GM12891 (cell line): ENCODE measurements at regions not wholly inside any gene's neighbourhood (a gene's known extent, or its start where the extent isn't known, plus 50 kb on each side); places are given as distances from the start of the nearest gene placed in this dataset.

Experiments used
- DNase-seq: peaks from one replicate; pipeline ENCODE4 v3.0.0; 2011; ENCODE audit warnings: low spot score; ENCODE audit not compliant: insufficient read length
- FAIRE-seq: peaks from 2 replicates; lab custom pipeline; 2011; peaks lifted over from hg19 to GRCh38; lab: Jason Lieb, UNC
- PAX5 ChIP-seq: IDR thresholded peaks from 2 replicates; pipeline ENCODE4 v1.6.1; 2011; ENCODE audit warnings: low read length, moderate library complexity, mild to moderate bottlenecking; ENCODE audit not compliant: insufficient read depth, severe bottlenecking
- POLR2A ChIP-seq: IDR thresholded peaks from 2 replicates; pipeline ENCODE4 v1.6.1; 2011; ENCODE audit warnings: low read depth, low read length, control low read depth
- POLR2AphosphoS5 ChIP-seq: IDR thresholded peaks from 2 replicates; pipeline ENCODE4 v1.6.1; 2011; ENCODE audit warnings: low read depth, low read length, control low read depth
- POU2F2 ChIP-seq: IDR thresholded peaks from 2 replicates; pipeline ENCODE4 v1.6.1; 2011; ENCODE audit warnings: low read depth, mild to moderate bottlenecking, control low read depth, low read length, moderate library complexity
- SPI1 ChIP-seq: IDR thresholded peaks from 2 replicates; pipeline ENCODE4 v1.6.1; 2011; ENCODE audit warnings: low read depth, low read length, control low read depth
- TAF1 ChIP-seq: IDR thresholded peaks from 2 replicates; pipeline ENCODE4 v1.6.1; 2011; ENCODE audit warnings: low read depth, low read length, control low read depth

- FAIRE-seq (no peak), DNase-seq (no peak)
- TF ChIP-seq POU2F2 (no peak), PAX5 (no peak), SPI1 (no peak), POLR2AphosphoS5 (no peak), POLR2A (no peak), TAF1 (no peak)
Observed at GRCh38 chr11:70661761-70662501, 263.6 kb downstream of the CTTN start.

GRCh38 chr11:70662691-70663098 lies 264.4 kb downstream of the CTTN start:
- no peak for DNase-seq
- FAIRE-seq, result no peak
- no peak for TF ChIP-seq PAX5
- no peak for TF ChIP-seq POU2F2
- TF ChIP-seq SPI1, result no peak
- no peak for TF ChIP-seq POLR2AphosphoS5
- no peak for TF ChIP-seq POLR2A
- TF ChIP-seq TAF1, result no peak

- no peak for TF ChIP-seq PAX5
- FAIRE-seq, result no peak
- no peak for DNase-seq
Observed at GRCh38 chr11:70663815-70664214, 265.5 kb downstream of the CTTN start.

GRCh38 chr11:70666311-70666710 lies 268.0 kb downstream of the CTTN start:
- FAIRE-seq (no peak), DNase-seq (no peak)
- TF ChIP-seq POLR2AphosphoS5 (no peak), PAX5 (no peak), POLR2A (no peak), POU2F2 (no peak), SPI1 (no peak), TAF1 (no peak)

- DNase-seq, result no peak
- FAIRE-seq, result no peak
- TF ChIP-seq TAF1 (no peak), SPI1 (no peak), PAX5 (no peak), POLR2AphosphoS5 (no peak), POLR2A (no peak), POU2F2 (no peak)
Observed at GRCh38 chr11:70667767-70668166, 269.4 kb downstream of the CTTN start.

- DNase-seq (no peak), FAIRE-seq (no peak)
- TF ChIP-seq POLR2AphosphoS5 (no peak), SPI1 (no peak), PAX5 (no peak), POLR2A (no peak), TAF1 (no peak), POU2F2 (no peak)
Observed at GRCh38 chr11:70668204-70669202, 270.2 kb downstream of the CTTN start.

GRCh38 chr11:70669281-70669680 lies 271.0 kb downstream of the CTTN start:
- FAIRE-seq (no peak), DNase-seq (no peak)
- TF ChIP-seq POLR2AphosphoS5 (no peak), POLR2A (no peak), TAF1 (no peak), SPI1 (no peak), PAX5 (no peak), POU2F2 (no peak)

- no peak for TF ChIP-seq POLR2AphosphoS5
- TF ChIP-seq SPI1, result no peak
- no peak for TF ChIP-seq POLR2A
- no peak for TF ChIP-seq PAX5
- TF ChIP-seq POU2F2, result no peak
- FAIRE-seq (no peak), DNase-seq (no peak)
Observed at GRCh38 chr11:70669871-70670675, 271.7 kb downstream of the CTTN start.

GRCh38 chr11:70670676-70671034 lies 272.3 kb downstream of the CTTN start:
- DNase-seq (no peak), FAIRE-seq (no peak)
- TF ChIP-seq POLR2A (no peak), SPI1 (no peak), PAX5 (no peak), TAF1 (no peak), POLR2AphosphoS5 (no peak), POU2F2 (no peak)

- TF ChIP-seq POLR2AphosphoS5 (no peak), PAX5 (no peak), POLR2A (no peak), SPI1 (no peak), POU2F2 (no peak), TAF1 (no peak)
- DNase-seq (no peak), FAIRE-seq (no peak)
Observed at GRCh38 chr11:70671083-70671482, 272.8 kb downstream of the CTTN start.
